ENCODE measurements at regions not wholly inside any gene's neighbourhood (a gene's known extent, or its start where the extent isn't known, plus 50 kb on each side); places are given as distances from the start of the nearest gene placed in this dataset.
"Not testable (repeated sequence)": the region's sequence is repeated elsewhere in the genome, so short reads cannot be mapped to it uniquely, and the experiment has no call there.

- no peak for DNase-seq
Observed at GRCh38 chr2:48045613-48046012, 139.3 kb upstream of the FBXO11 start.

GRCh38 chr2:48048476-48049171 is 142.3 kb upstream of the FBXO11 start:
- DNase-seq = no peak

- no peak for DNase-seq
Observed at GRCh38 chr2:48049371-48049770, 143.1 kb upstream of the FBXO11 start.

GRCh38 chr2:48050711-48051110 is 144.4 kb upstream of the FBXO11 start:
- no peak for DNase-seq

- DNase-seq = no peak
Observed at GRCh38 chr2:48059975-48060374, 153.7 kb upstream of the FBXO11 start.

- not testable (repeated sequence) for DNase-seq
Observed at GRCh38 chr2:48061656-48062055, 155.4 kb upstream of the FBXO11 start.

- no peak for DNase-seq
Observed at GRCh38 chr2:48065096-48065495, 158.8 kb upstream of the FBXO11 start.

GRCh38 chr2:48066000-48066399 is 159.7 kb upstream of the FBXO11 start:
- DNase-seq = no peak

GRCh38 chr2:48069769-48070168 is 163.5 kb upstream of the FBXO11 start:
- no peak for DNase-seq

- no peak for DNase-seq
Observed at GRCh38 chr2:48070415-48070814, 164.1 kb upstream of the FBXO11 start.

GRCh38 chr2:48072583-48072982 is 166.3 kb upstream of the FBXO11 start:
- DNase-seq = no peak

GRCh38 chr2:48075631-48076030 is 169.3 kb upstream of the FBXO11 start:
- DNase-seq = no peak

GRCh38 chr2:48080534-48081316 is 174.4 kb upstream of the FBXO11 start:
- no peak for DNase-seq

- DNase-seq = no peak
Observed at GRCh38 chr2:48081317-48081628, 175.0 kb upstream of the FBXO11 start.

- no peak for DNase-seq
Observed at GRCh38 chr2:48085888-48086287, 179.6 kb upstream of the FBXO11 start.

GRCh38 chr2:48088994-48089393 is 182.7 kb upstream of the FBXO11 start:
- DNase-seq = no peak

- DNase-seq = no peak
Observed at GRCh38 chr2:48089644-48090043, 183.3 kb upstream of the FBXO11 start.

- no peak for DNase-seq
Observed at GRCh38 chr2:48092846-48093803, 186.8 kb upstream of the FBXO11 start.

- DNase-seq = not testable (repeated sequence)
Observed at GRCh38 chr2:48096765-48097164, 190.5 kb upstream of the FBXO11 start.

- no peak for DNase-seq
Observed at GRCh38 chr2:48098539-48098938, 192.2 kb upstream of the FBXO11 start.

GRCh38 chr2:48104418-48104817 is 198.1 kb upstream of the FBXO11 start:
- DNase-seq = no peak

GRCh38 chr2:48105848-48106247 is 199.6 kb upstream of the FBXO11 start:
- no peak for DNase-seq

GRCh38 chr2:48107326-48107925 is 201.1 kb upstream of the FBXO11 start:
- no peak for DNase-seq
